Skeletal muscle cell (primary cell): ENCODE measurements at regions not wholly inside any gene's neighbourhood (a gene's known extent, or its start where the extent isn't known, plus 50 kb on each side); places are given as distances from the start of the nearest gene placed in this dataset.

Experiments used
- DNase-seq: peaks from one replicate; pipeline ENCODE4 v3.0.0-alpha.2; 2010; ENCODE audit warnings: low read depth
- H3K4me3 ChIP-seq: 2 replicates; pipeline ENCODE4 v1.5.1; 2011; ENCODE audit warnings: low read depth, mild to moderate bottlenecking, control low read depth, low read length, moderate library complexity

GRCh38 chr1:82258887-82259286 is 458.2 kb downstream of the ADGRL2 start:
- no peak for DNase-seq
- no peak overlapping the region for H3K4me3 ChIP-seq

DNA sequence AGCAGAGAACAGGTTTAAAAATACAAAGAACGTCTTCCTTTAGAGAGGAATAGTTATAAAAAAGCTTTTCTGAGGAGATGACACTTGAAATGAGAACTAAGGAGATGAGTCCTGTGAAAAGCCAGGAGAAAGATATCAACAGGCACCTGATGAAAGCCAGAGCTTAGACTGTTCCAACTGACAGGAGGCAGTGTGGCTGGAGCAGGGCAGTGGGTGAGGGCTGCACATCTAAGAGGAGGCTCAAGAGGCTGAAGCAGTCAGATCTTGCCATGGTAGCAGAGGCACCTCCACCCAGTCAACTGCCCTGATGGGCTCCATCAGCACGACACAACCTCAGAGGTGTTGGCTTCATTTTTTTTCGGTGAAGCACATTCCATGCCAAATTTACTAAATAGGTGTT is 445.3 kb downstream of the ADGRL2 start:
- DNase-seq = no peak
- no peak overlapping the region for H3K4me3 ChIP-seq

DNA sequence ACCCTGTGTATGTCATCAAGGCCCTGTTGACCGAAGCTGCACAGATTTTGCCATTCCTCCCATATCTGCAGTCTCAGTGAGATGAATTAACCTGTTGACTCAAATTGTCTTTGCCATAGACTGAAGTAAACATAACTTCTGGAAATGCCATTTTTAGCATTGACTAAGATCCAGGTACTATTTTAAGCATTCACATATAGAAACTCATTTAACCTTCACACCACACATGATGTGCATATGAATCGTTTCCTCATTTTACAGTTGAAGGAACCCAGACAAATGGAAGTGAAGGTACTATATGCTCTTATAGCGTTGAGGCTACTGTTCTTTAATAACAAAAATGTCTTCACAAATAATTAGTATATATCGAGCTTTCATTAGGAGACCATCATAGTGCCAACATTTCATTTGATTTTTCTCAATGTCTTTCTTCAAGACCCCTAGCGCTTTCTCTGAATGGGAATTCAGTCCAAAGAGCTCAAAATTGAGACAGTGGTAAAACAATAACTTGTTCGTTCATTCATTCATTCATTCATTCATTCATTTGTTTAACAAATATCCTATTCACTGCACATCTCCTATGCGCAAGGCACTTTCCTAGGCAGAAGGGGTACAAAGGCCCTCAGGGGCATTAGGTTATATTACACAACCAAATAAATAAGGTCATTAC is 444.7 kb downstream of the ADGRL2 start:
- H3K4me3 ChIP-seq = no peak overlapping the region
- no peak for DNase-seq

DNA sequence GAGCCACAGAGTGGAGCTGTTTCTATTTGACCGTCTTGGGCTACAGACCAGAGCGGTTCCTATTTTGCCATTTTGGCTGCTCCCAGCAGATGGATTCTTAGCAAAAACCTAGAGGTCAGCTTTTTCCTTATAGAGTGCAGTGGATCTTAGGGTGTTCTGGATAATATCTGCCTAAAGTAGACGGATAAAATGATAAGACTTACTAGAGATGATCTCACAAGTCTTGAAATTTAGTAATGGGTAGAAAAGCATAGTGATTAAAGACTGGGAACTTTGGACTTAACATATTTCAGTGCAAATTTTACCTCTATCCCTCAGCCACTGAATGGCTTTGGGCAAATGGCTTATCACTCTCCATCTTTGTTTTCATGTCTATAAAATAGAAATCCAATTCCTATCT is 439.8 kb downstream of the ADGRL2 start:
- H3K4me3 ChIP-seq = no peak overlapping the region
- DNase-seq = no peak

DNA sequence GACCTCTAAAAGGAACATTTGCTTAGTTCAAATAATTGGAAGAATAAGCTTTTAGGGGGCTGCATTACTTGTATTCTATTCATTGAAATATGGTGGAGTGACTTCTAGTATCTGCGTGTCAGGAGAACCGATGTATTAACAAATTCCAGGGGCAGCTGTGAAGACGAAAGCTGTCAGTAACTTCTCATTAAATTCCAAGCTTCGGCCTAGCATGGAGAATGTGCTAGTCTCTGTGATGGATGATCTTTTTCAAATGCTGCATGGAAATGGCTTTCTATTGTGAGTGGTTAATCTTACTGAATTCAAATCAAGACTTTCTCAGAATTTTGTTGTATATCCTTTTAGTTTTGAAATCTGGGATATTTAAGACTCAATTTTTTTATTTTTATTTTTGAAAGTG is 429.9 kb downstream of the ADGRL2 start:
- H3K4me3 ChIP-seq = no peak overlapping the region
- DNase-seq = no peak

- no peak overlapping the region for H3K4me3 ChIP-seq
- DNase-seq = peak; percentile 47
Observed at GRCh38 chr1:82227306-82228095, 426.8 kb downstream of the ADGRL2 start.

DNA sequence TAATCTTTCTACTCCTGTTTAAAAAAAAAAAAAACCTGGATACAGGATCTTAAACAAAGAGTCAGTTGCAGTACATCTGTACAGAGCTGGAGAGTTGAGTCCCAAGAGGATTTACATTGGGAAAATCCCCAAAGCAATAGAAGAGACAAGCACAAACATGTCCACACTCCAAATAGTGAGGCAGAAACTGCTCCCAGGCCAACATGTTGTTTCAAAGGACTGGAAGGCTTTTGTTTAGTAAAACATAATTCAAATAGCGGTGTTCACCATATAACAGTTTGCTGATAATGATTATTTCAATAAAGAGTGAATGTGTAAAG is 425.4 kb downstream of the ADGRL2 start:
- H3K4me3 ChIP-seq = no peak overlapping the region
- peak; percentile 51 for DNase-seq

DNA sequence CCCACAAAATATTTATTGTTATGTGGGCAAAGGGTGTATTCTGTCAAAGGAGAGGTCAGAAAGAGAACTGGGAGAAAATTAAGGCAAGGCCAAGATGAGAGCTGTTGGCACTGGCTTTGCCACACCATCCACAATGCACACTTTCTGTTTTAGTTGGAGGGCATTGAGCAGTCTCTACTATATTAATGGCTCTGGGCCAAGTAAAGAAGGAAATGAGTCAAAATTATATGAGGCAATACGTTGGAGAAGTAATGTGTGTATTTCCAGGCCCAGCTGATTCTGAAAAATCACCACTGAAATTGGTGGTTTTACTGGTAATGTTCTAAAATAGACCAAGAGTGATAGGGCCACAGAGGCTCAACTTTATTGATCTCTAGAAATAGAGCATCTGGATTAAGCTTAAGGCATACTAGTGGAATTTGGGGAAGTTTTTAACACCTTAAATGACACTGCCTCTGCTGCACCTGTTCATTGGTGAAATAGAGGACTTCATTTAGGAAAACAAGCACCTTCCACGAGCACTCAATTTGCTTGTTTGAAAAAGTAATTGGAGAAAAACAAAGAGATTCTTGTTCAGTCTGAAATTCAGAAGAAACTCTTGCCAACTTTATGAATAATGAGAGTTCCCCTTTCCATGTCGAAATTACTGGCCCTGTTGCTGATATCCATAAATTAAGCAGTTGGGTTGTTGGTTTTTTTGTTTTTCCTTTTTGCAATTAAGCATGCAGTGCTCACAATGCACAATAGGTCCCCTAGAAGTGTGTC is 424.9 kb downstream of the ADGRL2 start:
- peak; percentile 58 for DNase-seq

DNA sequence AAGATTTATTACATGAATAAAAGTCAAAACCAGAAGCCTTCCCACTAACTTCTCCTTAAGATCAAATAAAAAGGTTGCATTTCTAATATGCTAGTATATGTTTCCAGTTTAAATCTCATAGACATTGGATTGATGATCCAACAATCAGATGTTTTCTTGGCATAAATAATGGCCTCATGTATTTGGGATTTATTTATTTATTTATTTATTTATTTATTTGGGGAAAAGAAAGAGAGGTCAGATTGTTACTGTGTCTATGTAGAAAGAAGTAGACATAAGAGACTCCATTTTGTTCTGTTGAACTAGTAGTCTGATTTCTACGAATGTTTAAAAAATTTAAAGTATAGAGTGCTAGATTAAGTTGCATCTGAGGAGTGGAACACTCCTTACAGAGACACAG is 422.4 kb downstream of the ADGRL2 start:
- no peak for DNase-seq
- no peak overlapping the region for H3K4me3 ChIP-seq

More for the DNA sequence above, 424.9 kb downstream of the ADGRL2 start:
- no peak overlapping the region for H3K4me3 ChIP-seq

DNA sequence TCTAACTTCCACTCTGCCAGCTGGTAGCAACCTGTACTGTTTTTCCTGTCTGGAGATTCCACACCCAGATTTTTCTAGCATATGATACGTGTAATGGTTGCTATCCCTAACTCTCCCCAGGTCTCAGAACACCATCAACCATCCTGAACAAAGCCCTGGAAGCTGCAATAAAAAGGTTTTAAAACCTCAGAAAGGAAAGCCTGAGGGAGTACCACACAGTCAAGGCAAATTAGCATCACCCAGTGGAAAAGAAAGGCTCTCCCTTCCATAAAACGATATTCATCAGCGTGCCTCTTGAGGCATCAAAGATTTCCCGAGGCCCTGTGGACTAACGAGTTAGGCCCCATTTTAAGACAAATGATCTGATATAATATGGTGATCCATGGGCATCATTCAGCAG is 421.0 kb downstream of the ADGRL2 start:
- DNase-seq = no peak
- H3K4me3 ChIP-seq = no peak overlapping the region

DNA sequence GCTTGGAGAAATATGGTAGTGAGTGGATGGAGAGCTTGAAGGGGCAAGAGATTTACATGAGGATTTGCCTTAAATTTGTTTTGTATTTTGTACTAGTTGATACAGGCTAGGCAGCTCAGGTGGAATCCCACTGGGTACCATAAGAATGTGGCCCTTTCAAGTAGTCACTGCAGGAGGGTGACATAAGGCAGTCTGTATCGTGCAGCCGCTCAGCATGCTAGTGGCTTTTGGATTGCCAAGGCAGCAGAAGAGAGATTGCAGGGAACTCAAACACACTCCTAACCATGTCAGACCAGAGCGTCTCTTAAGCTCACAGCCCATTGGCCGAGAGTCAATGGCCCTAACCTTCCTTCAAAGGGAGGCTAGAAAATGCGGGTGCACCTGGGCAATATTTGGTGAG is 420.0 kb downstream of the ADGRL2 start:
- H3K4me3 ChIP-seq = no peak overlapping the region
- DNase-seq = no peak

DNA sequence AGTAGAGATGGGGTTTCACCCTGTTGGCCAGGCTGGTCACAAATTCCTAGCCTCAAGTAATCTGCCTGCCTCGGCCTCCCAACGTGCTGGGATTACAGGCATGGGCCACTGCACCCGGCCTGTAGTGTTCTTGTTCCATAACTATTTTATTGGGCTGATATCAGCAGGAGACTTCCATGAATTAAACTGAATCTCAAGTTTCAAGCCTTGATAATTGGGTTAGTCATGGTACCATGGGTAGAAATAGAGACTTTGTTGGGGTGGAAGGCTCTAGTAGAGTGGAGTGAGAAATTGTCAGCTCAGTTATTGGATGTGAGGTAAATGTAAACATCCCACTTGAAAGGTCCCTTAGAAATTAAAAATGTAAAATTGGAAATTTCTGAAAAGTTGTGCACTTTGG is 419.1 kb downstream of the ADGRL2 start:
- DNase-seq = no peak
- no peak overlapping the region for H3K4me3 ChIP-seq

GRCh38 chr1:82218846-82219245 is 418.1 kb downstream of the ADGRL2 start:
- no peak for DNase-seq
- no peak overlapping the region for H3K4me3 ChIP-seq

GRCh38 chr1:82215853-82216175 is 415.1 kb downstream of the ADGRL2 start:
- no peak for DNase-seq
- H3K4me3 ChIP-seq = no peak overlapping the region

DNA sequence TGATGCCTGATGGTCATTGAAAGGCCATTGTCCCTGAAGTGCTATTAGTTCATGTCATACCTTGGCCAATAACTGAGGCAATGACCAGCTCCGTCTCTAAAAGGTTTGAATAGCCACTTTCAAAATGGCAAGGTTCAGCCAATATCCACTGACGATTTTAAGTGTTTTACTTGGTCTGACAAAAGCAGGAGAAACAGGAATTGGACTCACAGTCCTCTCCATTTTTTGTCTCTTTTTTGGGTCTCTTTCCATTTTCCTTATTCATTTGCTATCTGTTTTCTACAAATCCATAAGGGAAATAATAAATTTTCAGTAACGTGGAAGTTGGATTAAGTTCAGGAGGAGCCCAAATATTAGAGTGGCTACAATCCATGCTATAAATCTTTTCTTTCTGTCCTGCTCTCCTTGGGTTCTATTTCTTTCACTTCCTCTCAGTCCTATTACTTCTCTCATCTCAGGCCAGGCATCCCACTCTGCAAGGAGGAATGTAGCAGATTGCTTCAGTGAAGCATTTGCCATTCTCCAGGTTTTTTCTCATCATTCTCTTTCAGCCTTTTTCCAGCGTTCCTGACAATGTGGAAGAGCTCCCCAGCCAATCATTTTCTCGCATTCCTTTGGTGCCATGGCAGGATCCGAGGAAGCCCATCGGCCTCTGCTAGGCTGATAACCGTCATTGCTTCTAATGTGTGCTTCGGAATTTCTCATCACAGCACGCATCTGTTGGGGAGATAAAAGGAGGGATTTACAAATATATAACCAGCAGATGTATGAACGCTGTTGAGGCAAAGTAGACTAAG is 414.5 kb downstream of the ADGRL2 start:
- no peak overlapping the region for H3K4me3 ChIP-seq
- DNase-seq = no peak

DNA sequence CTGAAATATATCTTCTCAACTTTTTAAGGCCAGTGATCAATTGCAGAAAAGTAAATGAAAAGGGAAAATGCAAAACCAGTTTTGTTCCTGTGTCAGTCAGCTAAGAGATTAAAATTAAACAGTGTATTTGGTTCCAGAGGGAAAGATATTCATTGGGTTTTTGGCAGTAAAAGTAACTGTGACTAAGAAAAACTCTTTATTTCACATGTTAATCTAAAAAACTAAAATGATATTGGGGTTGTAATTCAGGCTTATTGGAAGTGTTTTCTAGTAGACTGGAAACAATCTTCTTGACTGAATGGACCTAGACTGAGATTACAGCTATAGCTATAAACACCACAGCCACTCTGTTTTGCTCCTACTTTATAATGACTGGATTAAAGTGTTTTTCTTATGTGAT is 413.9 kb downstream of the ADGRL2 start:
- H3K4me3 ChIP-seq = no peak overlapping the region
- no peak for DNase-seq

- DNase-seq = no peak
- no peak overlapping the region for H3K4me3 ChIP-seq
Observed at GRCh38 chr1:82197606-82198005, 396.9 kb downstream of the ADGRL2 start.

DNA sequence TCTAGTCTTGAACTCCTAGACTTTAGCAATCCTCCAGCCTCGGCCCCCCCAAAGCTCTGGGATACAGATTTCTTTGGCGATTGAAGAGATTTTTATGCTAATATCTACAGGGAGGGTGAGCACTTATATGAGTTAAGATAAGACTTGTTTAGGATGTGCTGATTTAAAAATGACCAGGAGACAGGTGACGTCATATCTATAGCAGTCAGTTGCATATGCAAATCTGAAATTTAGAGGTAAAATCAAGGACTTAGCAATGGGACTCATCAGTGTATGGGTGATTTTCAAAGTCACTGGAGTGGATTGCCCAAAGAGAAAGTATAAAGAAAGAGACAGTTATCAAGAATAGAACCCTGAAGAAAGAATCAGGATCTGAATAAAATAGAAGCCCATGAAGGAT is 394.5 kb downstream of the ADGRL2 start:
- no peak for DNase-seq
- H3K4me3 ChIP-seq = no peak overlapping the region

DNA sequence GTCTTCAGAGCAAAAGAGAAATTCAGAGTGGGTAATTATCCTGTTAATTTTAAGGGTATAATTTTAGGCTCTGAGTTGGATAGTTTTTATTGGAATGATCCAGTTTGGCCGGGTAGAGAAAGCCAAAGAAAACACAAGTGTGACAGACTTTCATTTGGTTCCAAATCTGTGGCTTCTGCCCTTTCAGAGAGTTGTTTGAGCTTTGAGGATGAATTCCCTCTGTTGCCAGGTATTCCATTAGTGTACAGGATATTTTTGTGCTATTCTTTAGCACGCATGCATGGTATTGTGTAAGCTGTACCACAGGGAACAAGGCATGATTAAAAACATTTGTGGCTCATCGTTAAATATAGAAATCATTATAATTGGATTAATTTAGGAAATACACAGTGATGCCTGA is 384.4 kb downstream of the ADGRL2 start:
- DNase-seq = no peak
- H3K4me3 ChIP-seq = no peak overlapping the region

DNA sequence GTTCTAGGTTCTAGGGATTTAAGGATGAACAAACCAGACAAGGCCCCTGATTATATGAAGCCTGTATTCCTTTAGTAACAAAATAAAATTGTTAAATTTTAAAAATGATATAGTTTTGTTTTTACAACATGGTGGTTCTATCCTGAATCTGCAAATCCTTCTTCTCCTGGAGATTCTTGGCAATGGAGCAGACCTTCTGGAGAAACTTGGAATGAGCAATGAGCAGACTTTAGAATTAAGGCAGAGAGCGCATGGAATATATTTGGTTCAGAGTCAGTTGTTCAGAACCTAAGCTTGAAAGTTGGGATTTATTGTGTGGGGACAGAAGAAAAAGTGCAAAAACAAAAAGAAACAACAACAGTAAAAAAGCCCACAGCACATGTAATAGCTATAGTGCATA is 381.1 kb downstream of the ADGRL2 start:
- H3K4me3 ChIP-seq = no peak overlapping the region
- DNase-seq = no peak
